ENCODE measurements at regions not wholly inside any gene's neighbourhood (a gene's known extent, or its start where the extent isn't known, plus 50 kb on each side); places are given as distances from the start of the nearest gene placed in this dataset.
"Not testable (repeated sequence)": the region's sequence is repeated elsewhere in the genome, so short reads cannot be mapped to it uniquely, and the experiment has no call there.

DNA sequence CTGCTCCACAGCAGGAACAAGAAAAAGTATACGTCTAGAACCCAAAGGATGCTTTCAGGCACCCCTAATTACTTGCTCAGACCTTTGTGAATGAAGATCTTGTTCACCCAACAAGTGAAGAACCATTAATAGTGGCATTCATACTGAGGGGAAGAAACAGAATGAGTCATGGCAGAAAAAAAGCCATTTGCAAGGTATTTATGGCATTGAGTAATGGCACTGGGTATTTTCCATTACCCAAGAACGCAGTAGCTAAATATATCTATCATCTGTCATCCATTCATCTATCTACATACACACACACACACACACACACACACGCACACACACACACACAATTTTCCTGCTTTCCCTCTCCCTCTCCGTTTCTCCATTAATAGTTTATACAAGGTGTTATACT, 56.4 kb upstream of the XIRP2 start:
- no peak for DNase-seq (ENCODE audit: low spot score)

DNA sequence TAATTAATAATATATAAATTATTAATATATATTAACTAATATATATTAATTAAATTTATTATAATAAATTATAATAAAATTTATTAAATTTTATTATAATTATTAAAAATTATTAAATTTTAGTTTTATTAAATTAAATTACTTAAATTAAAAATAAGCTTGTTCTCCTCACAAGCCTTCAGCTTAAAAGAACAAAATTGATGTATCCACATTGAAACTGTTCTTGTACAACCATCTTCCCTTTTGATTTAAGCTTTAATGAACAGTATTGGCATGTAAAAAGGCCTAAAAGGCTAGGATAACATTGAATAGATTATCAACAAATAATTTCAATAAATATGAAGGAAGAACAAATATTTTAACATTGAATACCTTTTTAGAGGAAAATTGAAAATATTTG, 62.4 kb upstream of the XIRP2 start:
- no peak for DNase-seq (ENCODE audit: low spot score)

- DNase-seq (ENCODE audit: low spot score) = no peak
Observed at GRCh38 chr2:166814335-166814734, 73.9 kb upstream of the XIRP2 start.

DNA sequence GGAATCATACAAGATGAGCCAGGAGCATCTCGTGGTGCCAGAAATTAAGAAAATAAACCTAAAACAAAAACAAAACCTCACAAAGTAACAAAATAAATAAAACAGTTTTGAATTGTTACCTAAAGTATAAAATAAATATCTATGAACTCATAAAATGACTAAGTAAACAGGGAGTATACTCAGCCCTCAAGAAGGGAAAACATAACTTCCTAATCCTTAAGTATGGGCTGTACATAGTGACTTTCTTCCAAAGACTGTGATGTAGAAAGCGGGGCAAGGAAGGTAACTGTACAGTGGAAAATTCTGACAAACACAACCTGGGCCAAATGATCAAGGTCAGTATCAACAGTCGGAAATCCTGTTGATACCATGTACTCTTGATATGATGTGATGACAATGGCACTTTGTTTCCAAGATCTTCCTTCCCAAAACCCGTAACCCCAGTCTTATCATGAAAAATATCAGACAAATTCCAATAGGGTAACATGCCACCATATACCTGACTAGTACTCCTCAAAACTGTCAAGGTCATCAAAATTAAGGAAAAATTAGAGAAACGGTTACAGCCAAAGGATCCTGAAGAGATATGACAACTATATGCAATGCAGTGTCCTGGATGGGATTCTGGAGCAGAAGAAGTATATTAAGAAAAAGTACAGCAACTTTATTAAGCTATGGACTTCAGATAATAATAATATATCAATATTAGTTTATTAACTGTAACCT, 76.0 kb upstream of the XIRP2 start:
- DNase-seq (ENCODE audit: low spot score) = no peak

DNA sequence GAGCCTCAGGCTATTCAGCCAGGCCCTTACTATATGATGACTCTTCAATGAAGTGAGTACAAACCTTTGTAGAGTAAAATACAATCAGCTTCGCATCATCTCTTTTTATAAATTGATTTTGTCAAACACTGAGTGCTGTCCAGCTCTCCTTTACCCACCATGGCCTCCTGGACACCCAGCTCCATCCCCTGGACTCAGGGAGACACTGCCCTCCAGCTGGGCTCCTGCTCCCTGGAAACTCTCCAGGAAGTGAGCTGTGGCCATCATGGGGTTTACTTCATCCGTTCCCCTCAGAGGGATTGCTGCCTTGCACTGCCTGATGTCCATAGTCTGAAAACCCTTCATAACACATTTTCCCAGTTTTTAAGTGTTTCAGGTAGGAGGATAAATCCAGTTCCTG, 82.5 kb upstream of the XIRP2 start:
- DNase-seq (ENCODE audit: low spot score) = no peak

- DNase-seq (ENCODE audit: low spot score) = no peak
Observed at GRCh38 chr2:166803373-166804000, 84.8 kb upstream of the XIRP2 start.

- no peak for DNase-seq (ENCODE audit: low spot score)
Observed at GRCh38 chr2:166802475-166802874, 85.8 kb upstream of the XIRP2 start.

DNA sequence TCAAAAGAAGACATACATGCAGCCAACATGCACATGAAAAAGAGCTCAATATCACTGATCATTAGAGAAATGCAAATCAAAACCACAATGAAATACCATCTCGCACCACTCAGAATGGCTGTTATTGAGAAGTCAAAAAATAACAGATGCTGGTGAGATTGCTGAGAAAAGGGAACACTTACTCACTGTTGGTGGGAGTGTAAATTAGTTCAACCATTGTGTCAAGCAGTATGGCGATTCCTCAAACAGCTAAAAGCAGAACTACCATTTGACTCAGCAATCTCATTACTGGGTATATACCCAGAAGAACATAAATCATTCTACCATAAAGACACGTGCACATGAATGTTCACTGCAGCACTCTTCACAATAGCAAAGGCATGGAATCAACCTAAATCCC, 95.5 kb upstream of the XIRP2 start:
- DNase-seq (ENCODE audit: low spot score) = no peak

DNA sequence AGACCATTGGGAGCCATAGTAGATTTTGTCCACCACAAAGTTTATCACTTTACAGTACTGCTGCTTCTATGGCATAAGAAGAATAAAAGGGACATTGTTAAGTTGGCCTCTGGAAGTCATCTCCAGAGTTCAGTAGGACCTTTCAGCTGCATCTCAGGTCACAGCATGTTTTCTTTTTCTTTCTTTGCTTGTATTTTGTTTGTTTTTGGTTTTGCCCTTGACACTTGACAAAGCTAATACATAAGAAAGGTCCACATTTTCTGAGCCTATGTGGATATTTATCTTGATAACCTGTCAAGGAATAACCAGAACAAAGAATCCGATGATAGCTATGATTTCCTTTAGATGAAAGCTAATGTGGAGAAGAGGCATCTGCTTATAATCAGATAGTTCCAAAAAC, 101.6 kb upstream of the XIRP2 start:
- DNase-seq (ENCODE audit: low spot score) = no peak

GRCh38 chr2:166784296-166784946, 103.9 kb upstream of the XIRP2 start:
- no peak for DNase-seq (ENCODE audit: low spot score)

GRCh38 chr2:166775176-166775575, 113.1 kb upstream of the XIRP2 start:
- DNase-seq (ENCODE audit: low spot score) = no peak

DNA sequence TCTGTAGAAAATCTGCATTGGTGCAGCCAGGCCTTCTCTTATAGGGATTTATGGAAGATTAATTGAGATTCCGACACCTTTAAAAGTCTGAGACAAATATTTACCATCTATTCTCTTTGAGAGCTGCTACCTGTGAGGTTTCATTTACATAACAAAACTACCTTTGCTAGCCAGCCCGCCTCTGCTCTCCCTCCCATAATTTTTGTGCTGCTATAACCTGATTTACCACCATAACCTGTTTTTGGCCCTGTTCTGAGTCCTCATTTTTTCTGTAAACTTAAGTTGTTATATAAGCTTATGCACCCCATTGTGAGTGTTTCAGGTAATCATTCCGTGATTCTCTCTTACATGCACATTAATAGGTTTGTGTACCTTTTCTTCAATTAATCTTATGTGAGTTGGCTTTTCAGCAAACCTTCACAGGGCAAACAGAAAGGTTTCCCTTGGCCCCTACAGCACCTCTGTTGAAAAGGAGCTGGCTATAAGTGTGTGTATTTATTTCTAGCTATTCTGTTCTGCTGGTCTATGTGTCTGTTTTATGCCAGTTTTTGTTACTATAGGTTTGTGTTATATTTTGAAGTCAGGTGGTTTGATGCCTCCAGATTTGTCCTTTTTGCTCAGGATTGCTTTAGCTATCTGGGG, 114.9 kb upstream of the XIRP2 start:
- no peak for DNase-seq (ENCODE audit: low spot score)

DNA sequence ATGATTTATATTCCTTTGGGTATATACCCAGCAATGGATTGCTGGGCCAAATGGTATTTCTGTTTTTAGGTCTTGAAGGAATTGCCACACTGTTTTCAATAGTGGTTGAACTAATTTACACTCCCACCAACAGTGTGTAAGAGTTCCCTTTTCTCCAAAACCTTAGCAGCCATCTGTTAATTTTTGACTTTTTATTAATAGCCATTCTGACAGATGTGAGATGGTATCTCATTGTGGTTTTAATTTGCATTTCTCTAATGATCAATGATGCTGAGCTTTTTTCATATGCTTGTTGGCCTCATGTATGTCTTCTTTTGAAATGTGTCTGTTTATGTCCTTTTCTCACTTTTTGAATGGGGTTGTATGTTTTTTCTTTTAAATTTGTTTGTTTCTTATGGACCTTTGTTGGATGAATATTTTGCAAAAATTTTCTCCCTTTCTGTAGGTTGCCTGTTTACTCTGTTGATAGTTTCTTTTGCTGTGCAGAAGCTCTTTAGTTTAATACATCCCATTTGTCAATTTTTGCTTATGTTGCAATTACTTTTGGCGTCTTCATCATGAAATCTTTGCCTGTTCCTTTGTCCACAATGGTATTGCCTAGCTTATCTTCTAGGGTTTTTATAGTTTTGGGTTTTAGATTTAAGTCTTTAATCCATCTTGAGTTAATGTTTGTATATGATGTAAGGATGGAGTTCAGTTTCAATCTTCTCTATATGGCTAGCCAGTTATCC, 119.7 kb upstream of the XIRP2 start:
- no peak for DNase-seq (ENCODE audit: low spot score)

- DNase-seq (ENCODE audit: low spot score) = not testable (repeated sequence)
Observed at GRCh38 chr2:166766769-166767322, 121.4 kb upstream of the XIRP2 start.

GRCh38 chr2:166766220-166766619, 122.1 kb upstream of the XIRP2 start:
- DNase-seq (ENCODE audit: low spot score) = no peak

DNA sequence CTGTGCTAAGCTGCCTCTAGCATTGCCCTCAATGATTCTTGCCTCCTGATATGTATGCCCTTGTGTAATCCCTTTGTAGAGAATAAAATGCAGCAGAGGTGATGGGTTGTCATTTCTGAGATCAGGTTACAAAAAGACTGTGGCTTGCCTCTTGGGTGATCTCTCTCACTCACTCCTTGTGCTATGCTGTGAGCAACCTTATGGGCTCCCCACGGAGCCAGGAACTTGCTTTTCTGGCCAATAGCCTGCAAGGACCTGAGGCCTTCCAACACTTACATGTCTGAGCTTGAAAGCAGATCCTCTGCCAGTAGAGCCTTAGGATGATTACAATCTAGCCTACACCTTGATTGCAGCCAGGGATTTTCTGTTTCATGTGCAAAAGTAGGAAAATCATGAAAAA, 123.1 kb upstream of the XIRP2 start:
- DNase-seq (ENCODE audit: low spot score) = no peak

- no peak for DNase-seq (ENCODE audit: low spot score)
Observed at GRCh38 chr2:166764702-166765101, 123.6 kb upstream of the XIRP2 start.

DNA sequence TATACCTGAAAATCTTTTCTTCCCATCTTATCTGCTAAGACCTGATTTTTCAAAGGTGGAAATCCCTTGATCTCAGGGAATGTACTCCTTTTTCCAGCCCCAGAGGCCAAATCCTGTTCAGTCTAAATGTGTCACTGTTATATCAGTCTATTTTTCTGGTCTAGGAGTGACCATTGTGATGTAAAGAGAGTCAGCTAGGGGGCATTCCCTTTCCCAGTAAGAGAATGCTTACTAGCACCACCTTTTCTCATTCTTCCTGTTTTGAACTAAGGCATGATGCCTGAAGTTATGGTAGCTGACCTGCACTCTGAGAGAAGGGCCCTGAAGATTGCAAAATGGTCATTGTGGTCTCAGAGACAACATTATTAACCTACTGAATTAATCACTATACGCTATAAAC, 124.1 kb upstream of the XIRP2 start:
- DNase-seq (ENCODE audit: low spot score) = no peak

DNA sequence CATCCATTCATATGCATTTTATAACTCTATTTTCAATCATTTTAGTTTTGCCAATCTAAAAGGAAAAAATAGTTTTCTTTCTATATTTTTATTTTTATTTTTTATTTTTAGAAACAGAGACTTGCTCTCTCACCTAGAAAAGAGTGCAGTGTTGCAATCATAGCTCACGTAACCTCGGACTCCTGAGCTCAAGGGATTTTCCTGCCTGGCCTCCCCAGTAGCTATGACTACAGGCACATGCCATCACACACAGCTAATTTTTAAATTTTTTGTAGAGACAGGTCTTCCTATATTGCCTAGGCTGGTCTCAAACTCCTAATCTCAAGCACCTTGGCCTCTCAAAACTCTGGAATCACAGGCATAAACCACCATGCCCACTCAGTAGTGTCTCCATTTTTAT, 125.5 kb upstream of the XIRP2 start:
- no peak for DNase-seq (ENCODE audit: low spot score)

- no peak for DNase-seq (ENCODE audit: low spot score)
Observed at GRCh38 chr2:166758956-166759355, 129.3 kb upstream of the XIRP2 start.

- no peak for DNase-seq (ENCODE audit: low spot score)
Observed at GRCh38 chr2:166750624-166751023, 137.7 kb upstream of the XIRP2 start.

DNA sequence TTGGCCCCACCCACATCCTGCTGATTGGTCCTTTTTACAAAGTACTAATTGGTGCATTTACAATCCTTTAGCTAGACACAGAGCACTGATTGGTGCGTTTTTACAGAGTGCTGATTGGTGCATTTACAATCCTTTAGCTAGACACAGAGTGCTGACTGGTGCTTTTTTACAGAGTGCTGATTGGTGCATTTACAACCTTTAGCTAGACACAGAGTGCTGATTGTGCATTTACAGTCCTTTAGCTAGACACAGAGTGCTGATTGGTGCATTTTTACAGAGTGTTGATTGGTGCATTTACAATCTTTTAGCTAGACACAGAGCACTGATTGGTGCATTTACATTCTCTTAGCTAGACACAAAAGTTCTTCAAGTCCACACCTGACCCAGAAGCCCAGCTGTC, 144.2 kb upstream of the XIRP2 start:
- DNase-seq (ENCODE audit: low spot score) = not testable (repeated sequence)

All from ecto neural progenitor cell (in vitro differentiated cells).